BLaER1 treated with 17β-estradiol and CSF1 and Interleukin-3, amounts not matched to agents 10 nM and 100 nM (cell line): ENCODE measurements at regions not wholly inside any gene's neighbourhood (a gene's known extent, or its start where the extent isn't known, plus 50 kb on each side); places are given as distances from the start of the nearest gene placed in this dataset.

Experiments
- H3K27ac ChIP-seq, 11 experiments: shearing (Covaris generic); formaldehyde crosslinking; 2 replicates each; pipeline ENCODE4 v1.8.1; 2022
- H3K27me3 ChIP-seq, 11 experiments: shearing (Covaris generic); formaldehyde crosslinking; 2 replicates each; pipeline ENCODE4 v1.8.1; 2022
- H3K36me3 ChIP-seq, 11 experiments: shearing (Covaris generic); formaldehyde crosslinking; 2 replicates each; pipeline ENCODE4 v1.8.1; 2022
- H3K4me1 ChIP-seq, 10 experiments: shearing (Covaris generic); formaldehyde crosslinking; 2 replicates each; pipeline ENCODE4 v1.8.1; 2022
- H3K4me2 ChIP-seq, 11 experiments: shearing (Covaris generic); formaldehyde crosslinking; 2 replicates each; pipeline ENCODE4 v1.8.1; 2022
- H3K4me3 ChIP-seq, 10 experiments: shearing (Covaris generic); formaldehyde crosslinking; 2 replicates each; pipeline ENCODE4 v1.8.1; 2022
- H3K9ac ChIP-seq, 11 experiments: shearing (Covaris generic); formaldehyde crosslinking; 2 replicates each; pipeline ENCODE4 v1.8.1; 2022
- H3K9me3 ChIP-seq, 11 experiments: shearing (Covaris generic); formaldehyde crosslinking; replicated peaks in 1 of 11; 2 replicates each; pipeline ENCODE4 v1.8.1; 2022
- H4K20me1 ChIP-seq, 11 experiments: shearing (Covaris generic); formaldehyde crosslinking; 2 replicates each; pipeline ENCODE4 v1.8.1; 2022
- Cebpa-rat ChIP-seq, 11 experiments: shearing (Covaris generic); IDR thresholded peaks; 2 replicates each; pipeline ENCODE4 v1.8.1; 2022

DNA sequence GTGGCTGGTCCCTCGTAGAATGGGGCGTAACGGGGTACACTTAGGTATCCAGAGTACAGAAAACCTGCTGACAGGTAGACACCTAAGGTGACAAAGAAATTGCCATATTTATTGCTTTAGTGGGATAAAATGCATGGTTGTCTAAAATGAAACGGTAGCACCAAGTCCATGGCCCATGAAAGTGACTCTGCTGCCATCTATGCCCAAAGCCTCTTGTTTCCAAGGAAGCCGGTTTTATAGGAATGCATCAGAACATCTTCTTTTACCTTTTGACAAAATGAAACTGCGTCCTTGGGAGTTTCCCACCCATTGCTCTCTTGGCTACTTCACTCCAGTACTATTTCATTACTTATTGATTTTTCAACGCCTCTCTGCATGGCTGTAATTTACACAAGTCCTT is 151.3 kb upstream of the ZFHX3 start:
- no peak for TF ChIP-seq Cebpa-rat (IDR thresholded peaks at IDR 0.05)
- Histone ChIP-seq H3K4me2 (peak overlapping the region in 5 of 11 experiments; percentile 43 to 72 (median 58); a peak in 6 of 22 replicates), H4K20me1 (no peaks in the 10 kb centered on the region)

DNA sequence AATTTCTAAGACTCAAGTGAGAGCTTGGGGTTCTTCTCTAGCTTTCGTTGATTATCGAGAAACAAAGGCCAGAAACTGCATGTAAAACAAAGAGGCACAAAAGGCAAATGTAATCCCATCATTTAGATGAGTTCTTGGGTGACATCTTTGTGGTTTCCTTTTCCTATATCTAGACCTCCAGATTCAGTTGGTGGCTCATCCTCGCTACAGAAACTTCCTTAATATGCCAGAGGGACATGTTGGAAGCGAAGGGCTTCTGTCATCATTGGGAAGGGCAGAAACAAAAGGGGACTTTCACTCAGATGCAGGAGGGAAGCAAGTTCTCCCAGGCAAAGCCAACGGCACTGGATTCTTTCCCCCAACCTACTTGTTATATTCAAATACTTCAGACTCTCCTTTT is 150.6 kb upstream of the ZFHX3 start:
- TF ChIP-seq Cebpa-rat (IDR thresholded peaks at IDR 0.05), result no peak
- Histone ChIP-seq H3K27ac (no peak overlapping the region), H3K27me3 (no peaks in the 10 kb centered on the region), H3K9me3 (no peaks in the 10 kb centered on the region), H3K4me3 (no peak overlapping the region), H3K36me3 (no peaks in the 10 kb centered on the region), H3K9ac (no peak overlapping the region), H3K4me1 (peaks cover 11 to 46% (median 19%) of the 10 kb centered on the region in 10 experiments), H4K20me1 (no peaks in the 10 kb centered on the region), H3K4me2 (peak overlapping the region; percentile 42 to 77 (median 56); a peak in 21 of 22 replicates)

More for the DNA sequence above, 151.3 kb upstream of the ZFHX3 start:
- no peaks in the 10 kb centered on the region for H3K9me3 ChIP-seq
- no peak overlapping the region for H3K9ac ChIP-seq
- peaks cover 11 to 46% (median 19%) of the 10 kb centered on the region in 10 experiments for H3K4me1 ChIP-seq
- H3K36me3 ChIP-seq, result no peaks in the 10 kb centered on the region
- no peak overlapping the region for H3K27ac ChIP-seq
- H3K4me3 ChIP-seq, result no peak overlapping the region
- H3K27me3 ChIP-seq, result no peaks in the 10 kb centered on the region

DNA sequence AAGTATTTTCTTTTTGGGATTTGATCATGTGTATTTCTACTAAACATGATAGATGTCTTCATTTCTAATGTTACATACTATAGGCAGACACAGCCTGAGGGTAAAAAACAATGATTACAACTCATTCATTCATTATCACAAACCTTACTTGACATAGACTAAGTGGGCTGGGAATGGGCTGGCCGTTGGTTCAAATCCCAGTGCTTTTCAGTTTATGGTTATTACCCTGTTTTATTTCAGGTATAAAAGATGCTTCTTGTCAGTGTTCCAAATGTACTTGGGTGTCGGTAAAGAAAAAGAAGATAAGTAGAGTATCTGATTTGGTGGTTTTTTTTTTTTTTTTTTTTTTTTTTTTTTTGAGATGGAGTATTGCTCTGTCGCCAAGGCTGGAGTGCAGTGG is 149.7 kb upstream of the ZFHX3 start:
- no peaks in the 10 kb centered on the region for H3K36me3 ChIP-seq
- no peaks in the 10 kb centered on the region for H3K9me3 ChIP-seq
- H4K20me1 ChIP-seq, result no peaks in the 10 kb centered on the region
- H3K27me3 ChIP-seq, result no peaks in the 10 kb centered on the region
- H3K4me1 ChIP-seq, result peaks cover 11 to 45% (median 17%) of the 10 kb centered on the region in 10 experiments
- H3K27ac ChIP-seq, result no peak overlapping the region
- TF ChIP-seq Cebpa-rat (IDR thresholded peaks at IDR 0.05), result no peak
- no peak overlapping the region for H3K9ac ChIP-seq
- H3K4me3 ChIP-seq, result no peak overlapping the region
- H3K4me2 ChIP-seq, result peak overlapping the region in 6 of 11 experiments; percentile 5 to 58 (median 55); a peak in 9 of 22 replicates

DNA sequence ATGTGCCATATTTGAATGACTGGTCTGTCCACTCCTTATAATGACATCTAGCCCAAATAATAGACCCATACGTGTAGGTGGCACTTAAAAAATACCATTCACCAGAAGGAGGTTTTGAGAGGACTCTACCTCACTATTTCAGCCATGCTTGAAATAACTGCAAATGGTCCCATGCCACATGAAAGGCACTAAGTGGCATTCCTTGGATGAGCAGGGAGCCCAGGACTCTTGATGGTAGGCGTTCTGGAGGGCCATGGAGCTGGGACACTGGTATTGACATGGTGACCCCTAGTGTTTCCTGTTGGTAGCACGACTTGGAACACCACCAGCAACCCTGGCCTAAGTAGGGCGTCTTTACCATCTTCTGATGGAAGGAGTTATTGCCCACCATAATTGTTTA is 148.7 kb upstream of the ZFHX3 start:
- Histone ChIP-seq H3K9ac (no peak overlapping the region), H3K4me1 (peaks cover 15 to 54% (median 23%) of the 10 kb centered on the region in 10 experiments), H3K4me3 (no peak overlapping the region), H4K20me1 (no peaks in the 10 kb centered on the region), H3K27ac (no peak overlapping the region), H3K9me3 (no peaks in the 10 kb centered on the region; a peak in 1 of 22 replicates), H3K4me2 (peak overlapping the region in 2 of 11 experiments; percentile 14 to 23; a peak in 3 of 22 replicates), H3K36me3 (no peaks in the 10 kb centered on the region), H3K27me3 (no peaks in the 10 kb centered on the region)
- TF ChIP-seq Cebpa-rat (IDR thresholded peaks at IDR 0.05), result no peak

DNA sequence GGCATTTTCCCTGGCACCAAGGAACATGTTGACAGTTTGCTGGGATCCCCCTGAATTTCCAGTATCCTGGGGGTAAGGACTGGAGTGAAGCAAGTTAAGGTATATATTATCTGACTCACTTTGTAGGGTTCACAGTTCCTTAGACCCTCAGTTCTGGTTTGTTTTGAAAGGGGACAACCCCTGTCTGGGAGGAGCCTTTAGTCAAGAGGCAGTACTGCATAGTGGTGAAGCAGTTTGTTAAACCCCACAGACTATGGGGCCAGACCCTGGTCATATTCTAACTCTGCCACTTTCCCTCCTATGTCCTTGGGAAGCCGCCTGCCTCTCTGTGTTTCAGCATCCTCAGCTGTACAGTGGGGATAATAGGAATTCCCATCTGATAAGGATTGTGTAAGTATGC is 145.5 kb upstream of the ZFHX3 start:
- TF ChIP-seq Cebpa-rat (IDR thresholded peaks at IDR 0.05), result no peak
- no peak overlapping the region for H3K4me3 ChIP-seq
- H4K20me1 ChIP-seq, result no peaks in the 10 kb centered on the region
- no peaks in the 10 kb centered on the region for H3K36me3 ChIP-seq
- no peak overlapping the region for H3K4me2 ChIP-seq
- H3K9ac ChIP-seq, result no peak overlapping the region
- H3K9me3 ChIP-seq, result peaks cover 0 to 11% (median 9%) of the 10 kb centered on the region in 11 experiments; a peak in 15 of 22 replicates
- H3K27ac ChIP-seq, result no peak overlapping the region
- H3K4me1 ChIP-seq, result peaks cover 18 to 74% (median 25%) of the 10 kb centered on the region in 10 experiments
- no peaks in the 10 kb centered on the region for H3K27me3 ChIP-seq

DNA sequence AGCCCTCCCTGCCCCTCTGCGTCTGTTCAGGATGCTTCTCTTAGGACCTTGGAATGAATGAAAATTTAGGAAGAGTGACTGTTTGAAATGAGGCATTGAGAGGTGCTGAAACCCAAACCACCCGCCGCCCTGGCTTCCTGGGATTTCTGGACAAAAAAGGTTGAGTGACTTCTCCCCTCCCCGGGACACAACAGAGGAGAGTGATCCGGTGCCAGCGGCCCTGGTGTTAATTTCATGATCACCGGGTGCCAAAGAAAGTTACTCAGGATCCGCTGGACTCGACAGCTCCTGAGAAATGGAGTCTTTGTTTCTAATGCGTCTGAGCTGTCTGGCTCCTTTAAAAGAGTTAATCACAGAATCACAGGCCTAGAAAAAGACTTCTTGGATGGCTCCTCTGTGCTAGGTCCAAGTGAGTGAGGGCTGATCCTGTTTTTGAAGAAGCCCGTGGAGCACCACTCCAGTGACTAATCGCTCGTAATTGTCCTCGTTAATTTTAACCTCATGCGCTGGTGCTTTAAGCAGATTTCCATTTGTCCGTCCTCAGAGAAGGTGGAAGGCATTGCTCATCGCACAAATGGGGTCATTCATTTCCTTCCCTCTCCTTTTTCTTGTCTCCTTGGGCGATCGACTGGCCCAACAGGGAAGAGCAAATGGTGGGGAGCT is 144.4 kb upstream of the ZFHX3 start:
- no peak overlapping the region for H3K4me3 ChIP-seq
- peaks cover 0 to 11% (median 9%) of the 10 kb centered on the region in 11 experiments; a peak in 15 of 22 replicates for H3K9me3 ChIP-seq
- H3K4me1 ChIP-seq, result peaks cover 11 to 64% (median 16%) of the 10 kb centered on the region in 10 experiments; a peak in 18 of 20 replicates
- peak overlapping the region in 6 of 11 experiments; percentile 28 to 82 (median 49); a peak in 10 of 22 replicates for H3K4me2 ChIP-seq
- H4K20me1 ChIP-seq, result no peaks in the 10 kb centered on the region
- H3K27me3 ChIP-seq, result no peaks in the 10 kb centered on the region
- H3K36me3 ChIP-seq, result no peaks in the 10 kb centered on the region
- no peak for TF ChIP-seq Cebpa-rat (IDR thresholded peaks at IDR 0.05)
- H3K27ac ChIP-seq, result no peak overlapping the region
- H3K9ac ChIP-seq, result no peak overlapping the region

DNA sequence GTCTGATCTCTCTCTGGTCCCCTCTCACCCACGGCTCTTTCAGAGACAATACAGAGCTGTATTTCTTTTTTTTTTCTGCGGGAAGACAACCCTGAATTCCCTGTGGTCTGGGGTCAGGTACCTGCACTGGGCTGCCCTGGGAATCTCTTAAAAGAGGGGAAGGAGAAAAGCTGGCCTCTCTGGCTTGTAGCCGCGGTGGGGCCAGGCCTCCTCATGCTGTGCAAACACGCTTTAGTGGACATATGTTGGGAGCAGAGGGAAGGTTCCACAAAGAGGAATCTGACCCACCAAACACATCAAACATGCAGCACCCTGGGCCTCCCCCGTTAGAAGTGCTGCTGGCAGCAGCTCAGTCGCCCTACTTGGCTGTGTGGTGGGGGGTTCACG is 143.7 kb upstream of the ZFHX3 start:
- Histone ChIP-seq H3K27ac (no peak overlapping the region; a peak in 1 of 22 replicates), H3K9ac (no peak overlapping the region), H3K9me3 (peaks cover 0 to 11% (median 9%) of the 10 kb centered on the region in 11 experiments; a peak in 15 of 22 replicates), H3K36me3 (no peaks in the 10 kb centered on the region), H3K4me3 (no peak overlapping the region), H4K20me1 (no peaks in the 10 kb centered on the region), H3K4me1 (peaks cover 11 to 56% (median 13%) of the 10 kb centered on the region in 10 experiments; a peak in 18 of 20 replicates), H3K4me2 (peak overlapping the region; percentile 28 to 82 (median 44); a peak in 21 of 22 replicates), H3K27me3 (no peaks in the 10 kb centered on the region)
- no peak for TF ChIP-seq Cebpa-rat (IDR thresholded peaks at IDR 0.05)

DNA sequence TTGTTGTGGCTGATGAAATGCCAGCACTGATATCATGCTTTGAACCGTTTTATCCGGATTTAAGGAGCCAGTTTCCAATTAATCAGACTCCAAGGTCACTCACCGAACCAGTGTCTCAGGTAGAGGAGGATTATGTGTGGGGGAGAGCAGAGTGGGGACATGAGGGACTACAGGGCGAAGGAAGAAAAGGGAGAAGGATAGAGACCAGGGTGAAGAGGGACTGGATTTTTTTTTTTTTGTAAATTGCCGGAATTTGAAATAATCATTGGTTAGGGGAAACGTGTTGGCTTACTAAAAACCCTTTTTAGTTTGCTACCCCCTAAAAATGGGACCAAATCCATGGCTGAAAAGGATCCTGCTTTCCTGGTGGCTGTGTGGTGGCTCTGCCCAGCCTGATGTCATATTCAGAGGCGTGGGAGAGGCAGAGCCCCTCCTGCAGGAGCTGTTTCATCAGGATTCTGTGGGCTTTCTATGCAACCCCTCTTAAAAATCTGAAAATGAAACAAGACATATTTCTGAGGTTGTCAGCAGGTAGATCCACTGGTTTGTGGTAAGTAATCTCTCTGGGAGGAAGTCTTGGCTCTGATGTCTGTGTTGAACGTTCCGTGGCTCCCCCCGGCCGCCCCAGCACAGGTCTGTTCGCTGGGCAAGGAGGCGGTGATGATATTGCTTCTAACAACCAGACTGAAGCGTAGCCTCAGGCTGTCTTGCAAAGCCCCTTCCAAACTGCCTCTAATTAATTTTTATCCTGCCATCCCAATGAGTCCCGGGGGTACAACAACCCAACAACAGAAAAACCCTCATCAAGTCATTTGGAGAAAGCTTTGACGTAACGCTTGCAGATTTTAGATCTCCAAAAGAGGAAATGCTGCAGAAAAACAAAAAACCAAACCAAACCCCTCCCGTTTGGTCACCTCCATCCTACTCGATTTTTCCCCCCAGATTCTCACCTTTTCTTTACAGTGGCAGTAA is 143.0 kb upstream of the ZFHX3 start:
- no peak overlapping the region for H3K4me3 ChIP-seq
- H3K4me2 ChIP-seq, result peak overlapping the region; percentile 28 to 82 (median 44); a peak in 21 of 22 replicates
- H4K20me1 ChIP-seq, result no peaks in the 10 kb centered on the region
- no peak for TF ChIP-seq Cebpa-rat (IDR thresholded peaks at IDR 0.05)
- no peaks in the 10 kb centered on the region for H3K36me3 ChIP-seq
- peaks cover 0 to 11% (median 9%) of the 10 kb centered on the region in 11 experiments; a peak in 15 of 22 replicates for H3K9me3 ChIP-seq
- H3K4me1 ChIP-seq, result peaks cover 11 to 50% (median 13%) of the 10 kb centered on the region in 10 experiments; a peak in 18 of 20 replicates
- H3K27ac ChIP-seq, result peak overlapping the region in 2 of 11 experiments; percentile 15 to 24; a peak in 3 of 22 replicates
- no peaks in the 10 kb centered on the region for H3K27me3 ChIP-seq
- 0 out of 22 replicates have a peak overlapping the region, but pooled peaks of 1 of the 11 experiments have one; percentile 5 for H3K9ac ChIP-seq
